K562 (cell line): ENCODE measurements at regions not wholly inside any gene's neighbourhood (a gene's known extent, or its start where the extent isn't known, plus 50 kb on each side); places are given as distances from the start of the nearest gene placed in this dataset.

Source experiments
- ATAC-seq: fragments of 200-7000 bp; cut with Tn5 transposase; 3 replicates; pipeline ENCODE4 v1.9.1; 2020; ENCODE audit warnings: moderate library complexity
- BruUV-seq: library from RNA; stranded (reverse); fragments of 400-500 nt; replicated peaks from 2 replicates; lab custom pipeline; 2021; lab: Mats Ljungman, UMichigan
- CTCF ChIA-PET: fragments of 300-600 bp; formaldehyde crosslinking; extraction: SDS; loops from one replicate; lab custom pipeline; 2021; ENCODE audit warnings: low intra/inter-chr PET ratio; lab: Yijun Ruan, JAX
- POLR2A ChIA-PET: fragments of 300-600, 350-650 bp; sonication (Branson Sonifier 250); formaldehyde crosslinking; extraction: SDS; loops from one replicate; lab custom pipeline; 2021; ENCODE audit warnings: antibody characterized with exemption, inconsistent platforms; lab: Yijun Ruan, JAX
- DNase-seq, 4 experiments: peaks; one replicate each; pipeline versions ENCODE4 v3.0.0 to v3.0.0-alpha.2; 2011 to 2018; ENCODE audit warnings: low spot score in 3 of 4, mixed read lengths in 3 of 4; ENCODE audit errors: extremely low read depth in 1 of 4
- FAIRE-seq: peaks from 2 replicates; lab custom pipeline; 2011; peaks lifted over from hg19 to GRCh38; lab: Jason Lieb, UNC
- H2AFZ ChIP-seq: 2 replicates; pipeline ENCODE4 v1.6.0; 2011; ENCODE audit warnings: low read depth, low read length, control low read depth, inconsistent platforms
- H3K27ac ChIP-seq: fragments of 200-600 bp; 3 replicates; pipeline ENCODE4 v1.8.0; 2011; ENCODE audit warnings: low read depth, mild to moderate bottlenecking, control low read depth, inconsistent platforms, low read length, moderate library complexity, mixed read lengths; ENCODE audit errors: extremely low read depth
- H3K27me3 ChIP-seq, 2 experiments: fragments of 300-600 bp in 1 of 2; 2 replicates in 1 of 2; 3 replicates in 1 of 2; pipeline versions ENCODE4 v1.6.0 to v1.8.0; 2011; ENCODE audit warnings: inconsistent platforms in 2 of 2, low read length in 2 of 2, mild to moderate bottlenecking in 1 of 2, mixed read lengths in 1 of 2, moderate library complexity in 1 of 2; ENCODE audit not compliant: control insufficient read depth in 2 of 2, insufficient read depth in 2 of 2
- H3K36me3 ChIP-seq: fragments of 300-600 bp; 3 replicates; pipeline ENCODE4 v1.8.0; 2011; ENCODE audit warnings: mild to moderate bottlenecking, low read length, inconsistent platforms; ENCODE audit not compliant: control insufficient read depth, insufficient read depth
- H3K4me1 ChIP-seq, 2 experiments: fragments of 200-600 bp in 1 of 2; replicated peaks in 1 of 2; 2 replicates in 1 of 2; 3 replicates in 1 of 2; pipeline versions ENCODE4 v1.5.1 to v1.8.0; 2011; ENCODE audit warnings: inconsistent platforms in 2 of 2, low read length in 2 of 2, mild to moderate bottlenecking in 1 of 2, mixed read lengths in 1 of 2, moderate library complexity in 1 of 2; ENCODE audit not compliant: control insufficient read depth in 2 of 2, insufficient read depth in 2 of 2
- H3K4me2 ChIP-seq: 2 replicates; pipeline ENCODE4 v1.6.1; 2011; ENCODE audit warnings: low read length, control low read depth, inconsistent platforms, mixed read lengths; ENCODE audit not compliant: insufficient read depth
- H3K4me3 ChIP-seq: fragments of 200-600 bp; sonication (generic), shearing (Covaris generic); 2 replicates; pipeline ENCODE4 v1.5.1; 2016; ENCODE audit warnings: control low read depth, inconsistent platforms
- H3K79me2 ChIP-seq: fragments of 200-600 bp; 3 replicates; pipeline ENCODE4 v1.8.0; 2011; ENCODE audit warnings: low read length, inconsistent platforms; ENCODE audit not compliant: control insufficient read depth, insufficient read depth
- H3K9ac ChIP-seq, 2 experiments: 2 replicates each; pipeline versions ENCODE4 v1.6.0 to v1.6.1; 2011; ENCODE audit warnings: low read depth in 2 of 2, low read length in 2 of 2, control low read depth in 1 of 2, inconsistent platforms in 1 of 2, mild to moderate bottlenecking in 1 of 2, mixed read lengths in 1 of 2; ENCODE audit not compliant: insufficient read depth in 1 of 2
- H3K9me1 ChIP-seq: one replicate; pipeline ENCODE4 v1.6.0; 2011; ENCODE audit warnings: inconsistent platforms, mild to moderate bottlenecking, low read length, moderate library complexity; ENCODE audit not compliant: control insufficient read depth, insufficient read depth
- H3K9me3 ChIP-seq: replicated peaks from 2 replicates; pipeline ENCODE4 v1.5.1; 2011; ENCODE audit warnings: low read depth, low read length, inconsistent platforms; ENCODE audit not compliant: control insufficient read depth, insufficient read depth
- H4K20me1 ChIP-seq: replicated peaks from 2 replicates; pipeline ENCODE4 v1.6.1; 2011; ENCODE audit warnings: low read length, inconsistent platforms, mixed read lengths; ENCODE audit not compliant: control insufficient read depth, insufficient read depth
- CREB5 ChIP-seq: fragments of 250-450 bp; sonication (Bioruptor Pico); IDR thresholded peaks from 2 replicates; pipeline ENCODE4 v1.5.0; 2020; ENCODE audit warnings: mild to moderate bottlenecking
- DNMT1 ChIP-seq: fragments of 450-650 bp; IDR thresholded peaks from 2 replicates; pipeline ENCODE4 v1.6.1; 2016; ENCODE audit warnings: antibody characterized with exemption, mild to moderate bottlenecking
- E2F1 ChIP-seq: sonication (generic); formaldehyde crosslinking; IDR thresholded peaks from 2 replicates; pipeline ENCODE4 v1.8.1; 2023; ENCODE audit warnings: mild to moderate bottlenecking, missing genetic modification reagents, moderate library complexity
- HCFC1 ChIP-seq: IDR thresholded peaks from 2 replicates; pipeline ENCODE4 v1.6.1; 2012; ENCODE audit warnings: low read depth, low read length, improper control_type of control experiment
- HOXB6 ChIP-seq: fragments of 250-450 bp; sonication (Bioruptor Pico); IDR thresholded peaks from 2 replicates; pipeline ENCODE4 v1.5.1; 2022; ENCODE audit warnings: mild to moderate bottlenecking, borderline replicate concordance
- ID3 ChIP-seq, 2 experiments: fragments of 250-450 bp in 1 of 2; fragments of 450-650 bp in 1 of 2; sonication (Bioruptor Pico) in 1 of 2; IDR thresholded peaks; 2 replicates each; pipeline versions ENCODE4 v1.6.1 to v1.8.0; 2016 to 2021; ENCODE audit warnings: mild to moderate bottlenecking in 2 of 2, moderate library complexity in 2 of 2, missing compliant biosample characterization in 1 of 2, missing genetic modification characterization in 1 of 2
- KHSRP ChIP-seq: fragments of 450-650 bp; IDR thresholded peaks from 2 replicates; pipeline ENCODE4 v1.6.1; 2017
- MYNN ChIP-seq, 2 experiments: sonication (generic); formaldehyde crosslinking in 1 of 2; IDR thresholded peaks; 2 replicates each; pipeline versions ENCODE4 v1.5.0 to v1.6.1; 2016 to 2020; ENCODE audit warnings: antibody characterized with exemption in 1 of 2, missing genetic modification reagents in 1 of 2
- PHTF2 ChIP-seq: fragments of 250-450 bp; sonication (Bioruptor Pico); IDR thresholded peaks from 2 replicates; pipeline ENCODE4 v1.5.0; 2021; ENCODE audit warnings: mild to moderate bottlenecking
- RCOR1 ChIP-seq, 2 experiments: IDR thresholded peaks; 2 replicates each; pipeline ENCODE4 v1.6.1; 2012; ENCODE audit warnings: low read depth in 2 of 2, low read length in 2 of 2, borderline replicate concordance in 1 of 2, improper control_type of control experiment in 1 of 2
- SMARCB1 ChIP-seq: IDR thresholded peaks from 2 replicates; pipeline ENCODE4 v1.6.1; 2011; ENCODE audit warnings: improper control_type of control experiment, low read depth; ENCODE audit not compliant: insufficient read length
- SMC3 ChIP-seq: conservative IDR thresholded peaks from 2 replicates; pipeline ENCODE4 v1.6.1; 2011; ENCODE audit warnings: low read depth, low read length, improper control_type of control experiment; ENCODE audit not compliant: insufficient read depth
- TBP ChIP-seq: optimal IDR thresholded peaks from 2 replicates; pipeline ENCODE3; 2011; ENCODE audit warnings: low read depth, low read length, improper control_type of control experiment
- THAP7 ChIP-seq: fragments of 250-450 bp; sonication (Bioruptor Pico); IDR thresholded peaks from 2 replicates; pipeline ENCODE4 v1.5.0; 2021
- U2AF1 ChIP-seq: fragments of 200-400 bp; formaldehyde crosslinking; optimal IDR thresholded peaks from 2 replicates; pipeline ENCODE3; 2017; ENCODE audit warnings: mild to moderate bottlenecking, low read depth, low read length, moderate library complexity
- ZKSCAN3 ChIP-seq: fragments of 250-450 bp; sonication (Bioruptor Pico); IDR thresholded peaks from 2 replicates; pipeline ENCODE4 v1.4.0; 2020
- ZNF384 ChIP-seq: IDR thresholded peaks from 2 replicates; pipeline ENCODE4 v1.6.1; 2012; ENCODE audit warnings: low read depth, low read length, improper control_type of control experiment
- WGBS: fragments of 100-300 bp; shearing (Covaris generic); methylation state at CpG from one replicate; pipeline ENCODE4 v1.1.6; 2016; ENCODE audit warnings: low coverage, mixed read lengths; ENCODE audit not compliant: insufficient coverage; ENCODE audit errors: missing lambda C conversion rate; 5-methylcytosine and 5-hydroxymethylcytosine counted together
- in situ Hi-C: fragments of 300-500 bp; cut with MboI; formaldehyde crosslinking; loops from 4 replicates; pipeline ENCODE4 v1.15.0; 2018; ENCODE audit warnings: inconsistent platforms, mixed read lengths
- intact Hi-C: fragments of 100-400 bp; cut with micrococcal nuclease; formaldehyde crosslinking; loops from 2 replicates; pipeline ENCODE4 v1.14.2; 2022

- no peaks in the 10 kb centered on the region for H3K27me3 ChIP-seq
- no peaks in the 10 kb centered on the region for H3K4me1 ChIP-seq
- no peaks in the 10 kb centered on the region for H3K79me2 ChIP-seq
- 0% methylated on average over 3 of the region's 3 CpGs for WGBS
- H4K20me1 ChIP-seq: no peaks in the 10 kb centered on the region
- H3K27ac ChIP-seq: no peak overlapping the region
- ATAC-seq: no peak
- H3K4me2 ChIP-seq: no peak overlapping the region
- H3K9me3 ChIP-seq: no peaks in the 10 kb centered on the region
- in situ Hi-C loops: no loop called here
- no peak for DNase-seq
- POLR2A ChIA-PET: no interaction called here
- no peak overlapping the region for H3K9ac ChIP-seq
- no peak for FAIRE-seq
- no TSS peak for BruUV-seq
- no peak overlapping the region for H3K4me3 ChIP-seq
- H3K9me1 ChIP-seq: no peaks in the 10 kb centered on the region
- CTCF ChIA-PET: no interaction called here
- H3K36me3 ChIP-seq: no peaks in the 10 kb centered on the region
- intact Hi-C loops: no loop called here
- H2AFZ ChIP-seq: no peak overlapping the region
- TF ChIP-seq CREB5 (no peak), SMC3 (no peak), E2F1 (CRISPR knock-in tag) (no peak), PHTF2 (no peak), MYNN (IDR thresholded peaks at IDR 0.05) (no peak), MYNN (CRISPR knock-in tag; IDR thresholded peaks at IDR 0.05) (no peak), ID3 (CRISPR knock-in tag; IDR thresholded peaks at IDR 0.05) (no peak), ID3 (tag; IDR thresholded peaks at IDR 0.05) (no peak), HOXB6 (CRISPR knock-in tag) (no peak), RCOR1 (IDR thresholded peaks at IDR 0.05; ENCODE audit: borderline replicate concordance in 1 of 2, low read depth in 2 of 2, low read length in 2 of 2) (no peak), ZKSCAN3 (CRISPR knock-in tag) (no peak), TBP (no peak), SMARCB1 (no peak), ZNF384 (no peak), THAP7 (CRISPR knock-in tag) (no peak), HCFC1 (no peak), KHSRP (no peak), DNMT1 (no peak), U2AF1 (no peak)
Measured at GRCh38 chr7:52360541-52360940, 674.9 kb upstream of the POM121L12 start.
